ENCODE measurements at regions not wholly inside any gene's neighbourhood (a gene's known extent, or its start where the extent isn't known, plus 50 kb on each side); places are given as distances from the start of the nearest gene placed in this dataset.

DNA sequence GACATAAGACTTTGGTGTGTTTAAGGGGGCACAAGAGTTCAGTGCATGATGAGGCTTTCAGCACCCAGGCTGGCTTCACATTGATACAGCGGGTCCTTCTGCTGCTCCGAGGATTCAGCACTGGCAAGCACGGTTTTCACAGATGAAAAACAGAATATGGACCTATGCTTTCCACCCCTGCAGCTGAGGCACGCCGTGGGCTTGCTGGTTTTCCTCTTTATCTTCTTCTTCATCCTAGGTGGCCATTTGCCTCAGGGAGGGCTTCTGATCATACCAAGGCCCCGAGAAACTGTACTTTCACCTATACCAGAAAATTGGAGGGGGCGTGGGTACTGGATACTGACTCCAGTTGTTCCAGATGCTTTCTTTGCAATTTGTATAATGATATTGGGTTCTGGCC, 277.1 kb upstream of the ZNF32 start:
- TF ChIP-seq, protein P1, sequence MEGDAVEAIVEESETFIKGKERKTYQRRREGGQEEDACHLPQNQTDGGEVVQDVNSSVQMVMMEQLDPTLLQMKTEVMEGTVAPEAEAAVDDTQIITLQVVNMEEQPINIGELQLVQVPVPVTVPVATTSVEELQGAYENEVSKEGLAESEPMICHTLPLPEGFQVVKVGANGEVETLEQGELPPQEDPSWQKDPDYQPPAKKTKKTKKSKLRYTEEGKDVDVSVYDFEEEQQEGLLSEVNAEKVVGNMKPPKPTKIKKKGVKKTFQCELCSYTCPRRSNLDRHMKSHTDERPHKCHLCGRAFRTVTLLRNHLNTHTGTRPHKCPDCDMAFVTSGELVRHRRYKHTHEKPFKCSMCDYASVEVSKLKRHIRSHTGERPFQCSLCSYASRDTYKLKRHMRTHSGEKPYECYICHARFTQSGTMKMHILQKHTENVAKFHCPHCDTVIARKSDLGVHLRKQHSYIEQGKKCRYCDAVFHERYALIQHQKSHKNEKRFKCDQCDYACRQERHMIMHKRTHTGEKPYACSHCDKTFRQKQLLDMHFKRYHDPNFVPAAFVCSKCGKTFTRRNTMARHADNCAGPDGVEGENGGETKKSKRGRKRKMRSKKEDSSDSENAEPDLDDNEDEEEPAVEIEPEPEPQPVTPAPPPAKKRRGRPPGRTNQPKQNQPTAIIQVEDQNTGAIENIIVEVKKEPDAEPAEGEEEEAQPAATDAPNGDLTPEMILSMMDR (conservative IDR thresholded peaks at IDR 0.05): no peak
- TF ChIP-seq EZH2 (IDR thresholded peaks at IDR 0.05; ENCODE audit: low read depth): no peak

Measured in PC-9 (cell line).